HepG2 (cell line): ENCODE measurements at regions not wholly inside any gene's neighbourhood (a gene's known extent, or its start where the extent isn't known, plus 50 kb on each side); places are given as distances from the start of the nearest gene placed in this dataset.

Experiments
- ATAC-seq: fragments of 200-7000 bp; cut with Tn5 transposase; 3 replicates; pipeline ENCODE4 v1.9.1; 2020; ENCODE audit warnings: mild to moderate bottlenecking, moderate library complexity
- BruUV-seq: library from RNA; stranded (reverse); fragments of 400-500 nt; replicated peaks from 2 replicates; lab custom pipeline; 2021; lab: Mats Ljungman, UMichigan
- CTCF ChIA-PET: fragments of 300-600 bp; formaldehyde crosslinking; extraction: SDS; loops from one replicate; lab custom pipeline; 2021; ENCODE audit warnings: low total read pairs, inconsistent platforms, low intra/inter-chr PET ratio; lab: Yijun Ruan, JAX
- POLR2A ChIA-PET: fragments of 350-600 bp; sonication (Branson Sonifier 250); formaldehyde crosslinking; loops from one replicate; lab custom pipeline; 2020; ENCODE audit warnings: antibody characterized with exemption, inconsistent platforms; lab: Yijun Ruan, JAX
- DNase-seq: peaks from one replicate; pipeline ENCODE4 v3.0.0-alpha.2; 2015; ENCODE audit warnings: low spot score
- FAIRE-seq: peaks from 3 replicates; lab custom pipeline; 2011; peaks lifted over from hg19 to GRCh38; lab: Jason Lieb, UNC
- H2AFZ ChIP-seq: one replicate; pipeline ENCODE4 v1.6.1; 2011; ENCODE audit warnings: low read length, inconsistent platforms
- H3K27ac ChIP-seq: fragments of 300-600 bp; 3 replicates; pipeline ENCODE4 v1.8.0; 2011; ENCODE audit warnings: mixed run types, mild to moderate bottlenecking, mixed read lengths, low read length, inconsistent platforms; ENCODE audit not compliant: insufficient read depth; ENCODE audit errors: extremely low read length
- H3K27me3 ChIP-seq, 2 experiments: fragments of 200-600 bp in 1 of 2; 2 replicates in 1 of 2; 3 replicates in 1 of 2; pipeline versions ENCODE4 v1.6.0 to v1.8.0; 2011; ENCODE audit warnings: low read length in 2 of 2, mild to moderate bottlenecking in 2 of 2, moderate library complexity in 2 of 2, inconsistent platforms in 1 of 2; ENCODE audit not compliant: insufficient read depth in 2 of 2, control insufficient read depth in 1 of 2
- H3K36me3 ChIP-seq, 2 experiments: fragments of 200-600 bp in 1 of 2; replicated peaks in 1 of 2; 2 replicates in 1 of 2; 3 replicates in 1 of 2; pipeline versions ENCODE4 v1.5.1 to v1.8.0; 2011; ENCODE audit warnings: low read length in 2 of 2, inconsistent platforms in 1 of 2; ENCODE audit not compliant: insufficient read depth in 2 of 2, control insufficient read depth in 1 of 2
- H3K4me1 ChIP-seq: 2 replicates; pipeline ENCODE4 v1.5.1; 2012; ENCODE audit warnings: low read length, inconsistent platforms; ENCODE audit not compliant: insufficient read depth
- H3K4me2 ChIP-seq: 2 replicates; pipeline ENCODE4 v1.6.0; 2011; ENCODE audit warnings: low read depth, low read length, inconsistent platforms
- H3K4me3 ChIP-seq, 3 experiments: fragments of 200-600 bp in 1 of 3; sonication (generic), shearing (Covaris generic) in 1 of 3; replicated peaks in 1 of 3; 2 replicates each; pipeline ENCODE4 v1.5.1; 2011 to 2016; ENCODE audit warnings: low read length in 3 of 3, inconsistent platforms in 2 of 3, low read depth in 2 of 3, mild to moderate bottlenecking in 2 of 3, control low read depth in 1 of 3, mixed read lengths in 1 of 3; ENCODE audit not compliant: insufficient read depth in 1 of 3
- H3K79me2 ChIP-seq: one replicate; pipeline ENCODE4 v1.6.1; 2011; ENCODE audit warnings: low read length, inconsistent platforms; ENCODE audit not compliant: insufficient read depth
- H3K9ac ChIP-seq: 2 replicates; pipeline ENCODE4 v1.6.0; 2011; ENCODE audit warnings: mild to moderate bottlenecking, low read depth, low read length, inconsistent platforms; ENCODE audit not compliant: insufficient read depth
- H3K9me3 ChIP-seq: 2 replicates; pipeline ENCODE4 v1.5.1; 2012; ENCODE audit warnings: mild to moderate bottlenecking, low read length
- H4K20me1 ChIP-seq: 2 replicates; pipeline ENCODE4 v1.6.0; 2011; ENCODE audit warnings: inconsistent platforms, mild to moderate bottlenecking, low read length, moderate library complexity; ENCODE audit not compliant: insufficient read depth
- TBX2 ChIP-seq: sonication (generic); formaldehyde crosslinking; IDR thresholded peaks from 2 replicates; pipeline ENCODE4 v1.5.0; 2020; ENCODE audit warnings: missing genetic modification reagents, mild to moderate bottlenecking, borderline replicate concordance
- ZNF17 ChIP-seq: sonication (generic); formaldehyde crosslinking; IDR thresholded peaks from 2 replicates; pipeline ENCODE4 v1.5.0; 2020; ENCODE audit warnings: mild to moderate bottlenecking, missing genetic modification reagents
- ZNF253 ChIP-seq: sonication (generic); formaldehyde crosslinking; IDR thresholded peaks from 2 replicates; pipeline ENCODE4 v1.8.0; 2022; ENCODE audit warnings: mild to moderate bottlenecking, missing genetic modification reagents, borderline replicate concordance
- ZNF333 ChIP-seq: sonication (generic); formaldehyde crosslinking; IDR thresholded peaks from 2 replicates; pipeline ENCODE4 v1.4.0; 2020; ENCODE audit warnings: mild to moderate bottlenecking, missing genetic modification reagents, borderline replicate concordance
- ZNF547 ChIP-seq: sonication (generic); formaldehyde crosslinking; IDR thresholded peaks from 2 replicates; pipeline ENCODE4 v1.5.1; 2020; ENCODE audit warnings: mild to moderate bottlenecking, missing genetic modification reagents
- ZNF614 ChIP-seq: IDR thresholded peaks from 2 replicates; pipeline ENCODE4 v1.6.1; 2018; ENCODE audit warnings: missing biosample characterization, missing genetic modification reagents, inconsistent platforms, borderline replicate concordance
- ZNF83 ChIP-seq: sonication (generic); formaldehyde crosslinking; IDR thresholded peaks from 2 replicates; pipeline ENCODE4 v1.4.0; 2020; ENCODE audit warnings: missing genetic modification reagents, mild to moderate bottlenecking, borderline replicate concordance
- WGBS: methylation state at CpG from one replicate; pipeline ENCODE4 v1.1.6; 2017; ENCODE audit warnings: low lambda C conversion rate; 5-methylcytosine and 5-hydroxymethylcytosine counted together
- in situ Hi-C: cut with HindIII; loops from 2 replicates; pipeline ENCODE4 v1.10.0; 2017; ENCODE audit warnings: low pct_unique_long_range_greater_than_20kb; ENCODE audit not compliant: extremely low pct_ligation_motif_present
- intact Hi-C: fragments of 100-400 bp; cut with micrococcal nuclease; formaldehyde crosslinking; loops from one replicate; pipeline ENCODE4 v1.10.0; 2022; ENCODE audit not compliant: unreplicated experiment
- TF ChIP-seq, protein P1 (sequence below): sonication (generic); formaldehyde crosslinking; conservative IDR thresholded peaks from 2 replicates; pipeline ENCODE4 v1.4.0; 2020; ENCODE audit warnings: missing genetic modification reagents
- TF ChIP-seq, protein P2 (sequence below): sonication (generic); formaldehyde crosslinking; IDR thresholded peaks from 2 replicates; pipeline ENCODE4 v1.5.0; 2020; ENCODE audit warnings: missing genetic modification reagents
- TF ChIP-seq, protein P3 (sequence below): sonication (generic); formaldehyde crosslinking; IDR thresholded peaks from 2 replicates; pipeline ENCODE4 v1.4.0; 2020; ENCODE audit warnings: mild to moderate bottlenecking, missing genetic modification reagents
- TF ChIP-seq, protein P4 (sequence below): sonication (generic); formaldehyde crosslinking; IDR thresholded peaks from 2 replicates; pipeline ENCODE4 v1.8.0; 2022; ENCODE audit warnings: missing genetic modification reagents, mild to moderate bottlenecking, moderate library complexity, borderline replicate concordance

DNA sequence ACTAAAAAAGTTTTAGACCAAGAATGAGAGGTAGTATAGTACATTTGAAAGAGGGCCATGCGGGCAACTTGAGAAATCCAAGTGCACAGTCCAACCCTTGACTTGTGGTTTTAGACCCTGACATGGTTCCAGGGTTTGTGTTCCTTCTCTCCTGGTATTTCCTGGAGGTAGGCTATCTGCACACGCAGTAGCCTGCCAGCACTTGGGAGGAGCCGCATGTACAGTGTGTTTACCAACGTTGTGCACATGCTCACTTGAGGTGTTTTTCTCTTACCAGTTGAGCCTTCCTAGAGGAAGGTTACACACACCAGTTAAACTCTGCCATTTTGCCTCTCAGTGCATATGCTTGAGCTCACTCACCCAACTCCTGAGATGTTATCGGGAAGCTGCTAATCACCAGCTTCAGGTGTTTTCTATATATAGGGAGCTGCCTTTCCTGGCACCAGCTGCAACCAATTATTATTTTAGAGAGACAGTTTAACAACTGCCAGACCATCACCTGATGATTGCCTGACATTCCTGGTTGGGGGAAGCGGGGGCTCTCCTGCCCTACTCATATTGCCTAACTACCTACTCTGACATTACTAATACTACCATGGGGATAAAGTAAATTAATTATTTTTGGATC is 593.4 kb upstream of the TUSC1 start (continued):
- TF ChIP-seq, protein P1, sequence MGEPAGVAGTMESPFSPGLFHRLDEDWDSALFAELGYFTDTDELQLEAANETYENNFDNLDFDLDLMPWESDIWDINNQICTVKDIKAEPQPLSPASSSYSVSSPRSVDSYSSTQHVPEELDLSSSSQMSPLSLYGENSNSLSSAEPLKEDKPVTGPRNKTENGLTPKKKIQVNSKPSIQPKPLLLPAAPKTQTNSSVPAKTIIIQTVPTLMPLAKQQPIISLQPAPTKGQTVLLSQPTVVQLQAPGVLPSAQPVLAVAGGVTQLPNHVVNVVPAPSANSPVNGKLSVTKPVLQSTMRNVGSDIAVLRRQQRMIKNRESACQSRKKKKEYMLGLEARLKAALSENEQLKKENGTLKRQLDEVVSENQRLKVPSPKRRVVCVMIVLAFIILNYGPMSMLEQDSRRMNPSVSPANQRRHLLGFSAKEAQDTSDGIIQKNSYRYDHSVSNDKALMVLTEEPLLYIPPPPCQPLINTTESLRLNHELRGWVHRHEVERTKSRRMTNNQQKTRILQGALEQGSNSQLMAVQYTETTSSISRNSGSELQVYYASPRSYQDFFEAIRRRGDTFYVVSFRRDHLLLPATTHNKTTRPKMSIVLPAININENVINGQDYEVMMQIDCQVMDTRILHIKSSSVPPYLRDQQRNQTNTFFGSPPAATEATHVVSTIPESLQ (CRISPR knock-in tag) = no peak
- TF ChIP-seq ZNF547 (CRISPR knock-in tag) (no peak), ZNF83 (CRISPR knock-in tag) (no peak), TBX2 (CRISPR knock-in tag) (no peak), ZNF253 (CRISPR knock-in tag) (no peak), ZNF614 (CRISPR knock-in tag) (no peak)
- TF ChIP-seq, protein P2, sequence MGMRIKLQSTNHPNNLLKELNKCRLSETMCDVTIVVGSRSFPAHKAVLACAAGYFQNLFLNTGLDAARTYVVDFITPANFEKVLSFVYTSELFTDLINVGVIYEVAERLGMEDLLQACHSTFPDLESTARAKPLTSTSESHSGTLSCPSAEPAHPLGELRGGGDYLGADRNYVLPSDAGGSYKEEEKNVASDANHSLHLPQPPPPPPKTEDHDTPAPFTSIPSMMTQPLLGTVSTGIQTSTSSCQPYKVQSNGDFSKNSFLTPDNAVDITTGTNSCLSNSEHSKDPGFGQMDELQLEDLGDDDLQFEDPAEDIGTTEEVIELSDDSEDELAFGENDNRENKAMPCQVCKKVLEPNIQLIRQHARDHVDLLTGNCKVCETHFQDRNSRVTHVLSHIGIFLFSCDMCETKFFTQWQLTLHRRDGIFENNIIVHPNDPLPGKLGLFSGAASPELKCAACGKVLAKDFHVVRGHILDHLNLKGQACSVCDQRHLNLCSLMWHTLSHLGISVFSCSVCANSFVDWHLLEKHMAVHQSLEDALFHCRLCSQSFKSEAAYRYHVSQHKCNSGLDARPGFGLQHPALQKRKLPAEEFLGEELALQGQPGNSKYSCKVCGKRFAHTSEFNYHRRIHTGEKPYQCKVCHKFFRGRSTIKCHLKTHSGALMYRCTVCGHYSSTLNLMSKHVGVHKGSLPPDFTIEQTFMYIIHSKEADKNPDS (CRISPR knock-in tag) = no peak

DNA sequence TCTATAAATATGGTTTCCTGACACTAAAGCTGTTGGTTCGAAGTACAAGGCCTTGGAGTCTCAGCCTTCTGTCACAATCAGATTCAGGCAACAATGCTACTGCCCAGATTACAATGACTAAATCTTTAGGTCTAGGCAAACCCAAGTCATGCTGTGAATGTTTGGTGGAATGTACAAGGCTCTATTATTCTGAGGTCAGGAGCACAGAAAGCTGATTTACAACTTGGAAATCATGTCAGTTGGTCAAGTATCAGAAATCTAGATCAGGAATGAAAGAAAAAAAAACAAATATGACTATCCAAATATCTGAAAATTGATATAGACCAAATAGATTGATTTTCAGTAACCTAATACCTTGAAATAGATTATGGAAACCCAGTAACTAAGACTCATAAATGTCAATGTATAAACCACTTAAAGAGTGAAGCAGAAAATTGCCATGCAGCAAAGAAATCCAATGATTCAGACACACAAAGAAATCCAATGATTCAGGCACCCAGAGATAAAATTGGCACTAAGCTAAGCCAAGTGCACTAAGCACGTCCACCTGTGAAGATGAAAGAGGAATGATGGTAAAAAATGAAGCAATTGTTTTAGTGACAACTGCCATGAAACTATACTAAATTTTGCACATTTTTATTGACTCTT is 588.0 kb upstream of the TUSC1 start:
- ATAC-seq (no peak), DNase-seq (no peak), FAIRE-seq (no peak)
- H4K20me1 ChIP-seq = no peaks in the 10 kb centered on the region
- no peak overlapping the region for H3K27ac ChIP-seq
- intact Hi-C loops (no loop called here), in situ Hi-C loops (no loop called here)
- H3K4me1 ChIP-seq = no peaks in the 10 kb centered on the region
- BruUV-seq = no TSS peak
- WGBS = 2% methylated on average over 2 of the region's 2 CpGs
- ChIA-PET POLR2A (no interaction called here), CTCF (no interaction called here)
- H2AFZ ChIP-seq = no peak overlapping the region
- no peak overlapping the region for H3K4me2 ChIP-seq
- H3K9me3 ChIP-seq = peaks cover 9% of the 10 kb centered on the region
- H3K27me3 ChIP-seq = no peaks in the 10 kb centered on the region
- no peak overlapping the region for H3K4me3 ChIP-seq
- no peaks in the 10 kb centered on the region for H3K36me3 ChIP-seq
- H3K9ac ChIP-seq = no peak overlapping the region
- no peaks in the 10 kb centered on the region for H3K79me2 ChIP-seq
- TF ChIP-seq ZNF17 (no peak), ZNF333 (CRISPR knock-in tag) (no peak)
- TF ChIP-seq, protein P3, sequence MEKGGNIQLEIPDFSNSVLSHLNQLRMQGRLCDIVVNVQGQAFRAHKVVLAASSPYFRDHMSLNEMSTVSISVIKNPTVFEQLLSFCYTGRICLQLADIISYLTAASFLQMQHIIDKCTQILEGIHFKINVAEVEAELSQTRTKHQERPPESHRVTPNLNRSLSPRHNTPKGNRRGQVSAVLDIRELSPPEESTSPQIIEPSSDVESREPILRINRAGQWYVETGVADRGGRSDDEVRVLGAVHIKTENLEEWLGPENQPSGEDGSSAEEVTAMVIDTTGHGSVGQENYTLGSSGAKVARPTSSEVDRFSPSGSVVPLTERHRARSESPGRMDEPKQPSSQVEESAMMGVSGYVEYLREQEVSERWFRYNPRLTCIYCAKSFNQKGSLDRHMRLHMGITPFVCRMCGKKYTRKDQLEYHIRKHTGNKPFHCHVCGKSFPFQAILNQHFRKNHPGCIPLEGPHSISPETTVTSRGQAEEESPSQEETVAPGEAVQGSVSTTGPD (CRISPR knock-in tag) = no peak
- TF ChIP-seq, protein P4, sequence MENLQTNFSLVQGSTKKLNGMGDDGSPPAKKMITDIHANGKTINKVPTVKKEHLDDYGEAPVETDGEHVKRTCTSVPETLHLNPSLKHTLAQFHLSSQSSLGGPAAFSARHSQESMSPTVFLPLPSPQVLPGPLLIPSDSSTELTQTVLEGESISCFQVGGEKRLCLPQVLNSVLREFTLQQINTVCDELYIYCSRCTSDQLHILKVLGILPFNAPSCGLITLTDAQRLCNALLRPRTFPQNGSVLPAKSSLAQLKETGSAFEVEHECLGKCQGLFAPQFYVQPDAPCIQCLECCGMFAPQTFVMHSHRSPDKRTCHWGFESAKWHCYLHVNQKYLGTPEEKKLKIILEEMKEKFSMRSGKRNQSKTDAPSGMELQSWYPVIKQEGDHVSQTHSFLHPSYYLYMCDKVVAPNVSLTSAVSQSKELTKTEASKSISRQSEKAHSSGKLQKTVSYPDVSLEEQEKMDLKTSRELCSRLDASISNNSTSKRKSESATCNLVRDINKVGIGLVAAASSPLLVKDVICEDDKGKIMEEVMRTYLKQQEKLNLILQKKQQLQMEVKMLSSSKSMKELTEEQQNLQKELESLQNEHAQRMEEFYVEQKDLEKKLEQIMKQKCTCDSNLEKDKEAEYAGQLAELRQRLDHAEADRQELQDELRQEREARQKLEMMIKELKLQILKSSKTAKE = no peak
